GM12891 (cell line): ENCODE measurements at regions not wholly inside any gene's neighbourhood (a gene's known extent, or its start where the extent isn't known, plus 50 kb on each side); places are given as distances from the start of the nearest gene placed in this dataset.
"Not testable (repeated sequence)": the region's sequence is repeated elsewhere in the genome, so short reads cannot be mapped to it uniquely, and the experiment has no call there.

Experiments
- DNase-seq: peaks from one replicate; pipeline ENCODE4 v3.0.0; 2011; ENCODE audit warnings: low spot score; ENCODE audit not compliant: insufficient read length
- FAIRE-seq: peaks from 2 replicates; lab custom pipeline; 2011; peaks lifted over from hg19 to GRCh38; lab: Jason Lieb, UNC
- PAX5 ChIP-seq: IDR thresholded peaks from 2 replicates; pipeline ENCODE4 v1.6.1; 2011; ENCODE audit warnings: low read length, moderate library complexity, mild to moderate bottlenecking; ENCODE audit not compliant: insufficient read depth, severe bottlenecking
- POLR2A ChIP-seq: IDR thresholded peaks from 2 replicates; pipeline ENCODE4 v1.6.1; 2011; ENCODE audit warnings: low read depth, low read length, control low read depth
- POLR2AphosphoS5 ChIP-seq: IDR thresholded peaks from 2 replicates; pipeline ENCODE4 v1.6.1; 2011; ENCODE audit warnings: low read depth, low read length, control low read depth
- POU2F2 ChIP-seq: IDR thresholded peaks from 2 replicates; pipeline ENCODE4 v1.6.1; 2011; ENCODE audit warnings: low read depth, mild to moderate bottlenecking, control low read depth, low read length, moderate library complexity
- SPI1 ChIP-seq: IDR thresholded peaks from 2 replicates; pipeline ENCODE4 v1.6.1; 2011; ENCODE audit warnings: low read depth, low read length, control low read depth
- TAF1 ChIP-seq: IDR thresholded peaks from 2 replicates; pipeline ENCODE4 v1.6.1; 2011; ENCODE audit warnings: low read depth, low read length, control low read depth

GRCh38 chr14:40365305-40365704 lies 933.1 kb upstream of the FBXO33 start:
- no peak for TF ChIP-seq POLR2AphosphoS5
- FAIRE-seq: no peak
- no peak for DNase-seq

GRCh38 chr14:40362856-40363255 lies 930.6 kb upstream of the FBXO33 start:
- no peak for FAIRE-seq
- TF ChIP-seq POLR2AphosphoS5: no peak
- TF ChIP-seq PAX5: no peak
- no peak for TF ChIP-seq POU2F2
- no peak for TF ChIP-seq POLR2A
- no peak for TF ChIP-seq SPI1
- TF ChIP-seq TAF1: no peak
- DNase-seq: no peak

GRCh38 chr14:40354754-40355153 lies 922.5 kb upstream of the FBXO33 start:
- DNase-seq (no peak), FAIRE-seq (no peak)
- TF ChIP-seq SPI1 (no peak), PAX5 (no peak), POLR2AphosphoS5 (no peak), POLR2A (no peak), TAF1 (no peak), POU2F2 (no peak)

DNA sequence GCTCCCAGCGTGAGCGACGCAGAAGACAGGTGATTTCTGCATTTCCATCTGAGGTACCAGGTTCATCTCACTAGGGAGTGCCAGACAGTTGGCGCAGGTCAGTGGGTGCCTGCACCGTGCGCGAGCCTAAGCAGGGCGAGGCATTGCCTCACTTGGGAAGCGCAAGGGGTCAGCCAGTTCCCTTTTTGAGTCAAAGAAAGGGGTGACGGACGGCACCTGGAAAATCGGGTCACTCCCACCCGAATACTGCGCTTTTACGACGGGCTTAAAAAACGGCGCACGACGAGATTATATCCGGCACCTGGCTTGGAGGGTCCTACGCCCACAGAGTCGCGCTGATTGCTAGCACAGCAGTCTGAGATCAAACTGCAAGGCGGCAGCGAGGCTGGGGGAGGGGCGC lies 915.9 kb upstream of the FBXO33 start:
- FAIRE-seq, DNase-seq: not testable (repeated sequence)

GRCh38 chr14:40347675-40348074 lies 915.4 kb upstream of the FBXO33 start:
- TF ChIP-seq POU2F2 (no peak), POLR2A (no peak), SPI1 (no peak), TAF1 (no peak), POLR2AphosphoS5 (no peak), PAX5 (no peak)
- DNase-seq: no peak
- FAIRE-seq: no peak

DNA sequence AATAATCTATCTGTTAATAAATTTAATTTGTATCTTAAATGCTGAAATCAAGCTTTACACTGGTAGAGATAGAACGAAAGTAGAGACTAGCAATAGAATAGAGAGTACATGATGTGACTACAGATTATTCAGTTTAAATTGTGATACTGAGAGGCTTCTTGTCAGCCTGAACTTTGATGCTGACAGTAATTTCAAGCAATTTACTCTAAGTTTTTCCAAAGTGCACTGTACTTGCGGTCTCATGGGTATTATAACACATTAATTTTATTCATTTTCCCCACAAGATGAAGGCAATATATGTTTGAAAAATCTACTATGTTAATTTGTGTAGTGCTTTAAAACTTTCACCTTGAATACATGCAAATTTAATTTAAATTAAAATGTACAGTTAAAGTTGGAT lies 914.0 kb upstream of the FBXO33 start:
- TF ChIP-seq PAX5 (no peak), POLR2A (no peak), TAF1 (no peak), POLR2AphosphoS5 (no peak), POU2F2 (no peak), SPI1 (no peak)
- FAIRE-seq (no peak), DNase-seq (no peak)

- FAIRE-seq (no peak), DNase-seq (no peak)
- no peak for TF ChIP-seq SPI1
- no peak for TF ChIP-seq POU2F2
- no peak for TF ChIP-seq PAX5
- no peak for TF ChIP-seq POLR2AphosphoS5
- no peak for TF ChIP-seq POLR2A
- TF ChIP-seq TAF1: no peak
Measured at GRCh38 chr14:40345334-40345733, 913.1 kb upstream of the FBXO33 start.

DNA sequence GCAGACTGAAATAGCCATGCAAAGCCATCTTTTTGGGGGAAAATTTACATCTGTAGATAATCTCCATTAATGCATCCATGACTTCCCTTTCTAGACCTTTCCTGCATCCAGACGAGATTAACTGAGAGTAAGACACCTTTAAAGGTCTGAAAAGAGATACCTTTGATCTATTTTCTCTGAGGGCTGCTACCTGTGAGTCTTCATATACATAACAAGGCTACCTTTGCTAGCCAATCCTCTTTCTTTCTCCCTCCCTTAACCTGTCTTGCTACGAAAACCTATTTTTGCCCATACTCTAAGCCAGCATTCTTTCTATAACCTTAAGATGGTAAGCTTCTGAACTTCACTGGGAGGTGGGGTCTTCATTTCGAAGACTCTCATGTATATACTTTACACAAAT lies 908.5 kb upstream of the FBXO33 start:
- FAIRE-seq: no peak
- no peak for DNase-seq
- TF ChIP-seq POU2F2 (no peak), POLR2AphosphoS5 (no peak), POLR2A (no peak), PAX5 (no peak), TAF1 (no peak), SPI1 (no peak)

DNA sequence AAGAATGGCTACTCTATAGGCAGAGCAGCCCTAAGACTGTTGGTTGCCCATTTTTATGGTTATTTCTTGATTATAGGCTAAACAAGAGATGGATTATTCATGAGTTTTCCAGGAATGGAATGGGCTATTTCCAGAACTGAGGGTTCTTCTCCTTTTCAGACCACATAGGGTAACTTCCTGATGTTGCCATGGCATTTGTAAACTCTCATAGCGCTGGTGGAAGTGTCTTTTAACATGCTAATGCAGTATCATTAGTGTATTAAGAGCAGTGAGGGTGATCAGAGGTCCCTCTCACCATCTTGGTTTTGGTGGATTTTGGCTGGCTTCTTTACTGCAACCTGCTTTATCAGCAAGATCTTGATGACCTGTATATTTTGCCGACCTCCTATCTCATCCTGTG lies 904.6 kb upstream of the FBXO33 start:
- FAIRE-seq: no peak
- DNase-seq: no peak
- no peak for TF ChIP-seq TAF1
- TF ChIP-seq SPI1: no peak
- TF ChIP-seq POLR2A: no peak

DNA sequence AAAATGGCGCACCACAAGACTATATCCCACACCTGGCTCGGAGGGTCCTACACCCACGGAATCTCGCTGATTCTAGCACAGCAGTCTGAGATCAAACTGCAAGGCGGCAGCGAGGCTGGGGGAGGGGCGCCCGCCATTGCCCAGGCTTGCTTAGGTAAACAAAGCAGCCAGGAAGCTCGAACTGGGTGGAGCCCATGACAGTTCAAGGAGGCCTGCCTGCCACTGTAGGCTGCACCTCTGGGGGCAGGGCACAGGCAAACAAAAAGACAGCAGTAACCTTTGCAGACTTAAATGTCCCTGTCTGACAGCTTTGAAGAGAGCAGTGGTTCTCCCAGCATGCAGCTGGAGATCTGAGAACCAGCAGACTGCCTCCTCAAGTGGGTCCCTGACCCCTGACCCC lies 894.3 kb upstream of the FBXO33 start:
- FAIRE-seq, DNase-seq: not testable (repeated sequence)

GRCh38 chr14:40318211-40318719 lies 886.0 kb upstream of the FBXO33 start:
- TF ChIP-seq SPI1 (no peak), POLR2AphosphoS5 (no peak), POU2F2 (no peak), PAX5 (no peak), TAF1 (no peak), POLR2A (no peak)
- no peak for DNase-seq
- FAIRE-seq: no peak
